ENCODE measurements at regions not wholly inside any gene's neighbourhood (a gene's known extent, or its start where the extent isn't known, plus 50 kb on each side); places are given as distances from the start of the nearest gene placed in this dataset.

GRCh38 chr2:220393711-220394110 lies 766.3 kb downstream of the SLC4A3 start:
- 56 to 67% methylated on average over 2 of the region's 2 CpGs for WGBS, 2 donors
- Histone ChIP-seq H3K27me3 (no peaks in the 10 kb centered on the region), H3K27ac (no peak overlapping the region), H3K9me3 (no peaks in the 10 kb centered on the region), H3K4me1 (no peaks in the 10 kb centered on the region), H3K36me3 (replicated peaks in 1 of 2; ENCODE audit: insufficient read depth in 1 of 2, low read depth in 2 of 2) (no peaks in the 10 kb centered on the region), H3K4me3 (no peak overlapping the region)
- ATAC-seq (no peak), DNase-seq (no peak)
- intact Hi-C loops (cut with DNase I): no loop called here
- TF ChIP-seq CTCF (IDR thresholded peaks at IDR 0.05) (no peak), POLR2A (IDR thresholded peaks at IDR 0.05) (no peak)

GRCh38 chr2:220394433-220394832 lies 767.0 kb downstream of the SLC4A3 start:
- DNase-seq: peak in 2 of 4 donors; percentile 13 to 14
- H3K27me3 ChIP-seq: no peaks in the 10 kb centered on the region
- ATAC-seq: no peak

GRCh38 chr2:220396287-220396686 lies 768.9 kb downstream of the SLC4A3 start:
- Histone ChIP-seq H3K27me3 (no peaks in the 10 kb centered on the region), H3K9me3 (no peaks in the 10 kb centered on the region), H3K36me3 (replicated peaks in 1 of 2; ENCODE audit: insufficient read depth in 1 of 2, low read depth in 2 of 2) (no peaks in the 10 kb centered on the region), H3K27ac (no peak overlapping the region), H3K4me1 (no peaks in the 10 kb centered on the region), H3K4me3 (no peak overlapping the region)
- ATAC-seq (no peak), DNase-seq (no peak)
- WGBS, 2 donors: 65 to 71% methylated on average over 4 of the region's 4 CpGs
- intact Hi-C loops (cut with DNase I): no loop called here
- TF ChIP-seq CTCF (IDR thresholded peaks at IDR 0.05) (no peak), POLR2A (IDR thresholded peaks at IDR 0.05) (no peak)

More at GRCh38 chr2:220394433-220394832, 767.0 kb downstream of the SLC4A3 start:
- intact Hi-C loops (cut with DNase I): no loop called here
- no peak overlapping the region for H3K4me3 ChIP-seq
- no peak for TF ChIP-seq CTCF (IDR thresholded peaks at IDR 0.05)
- no peak for TF ChIP-seq POLR2A (IDR thresholded peaks at IDR 0.05)
- no peaks in the 10 kb centered on the region for H3K36me3 ChIP-seq (replicated peaks in 1 of 2; ENCODE audit: insufficient read depth in 1 of 2, low read depth in 2 of 2)
- no peak overlapping the region for H3K27ac ChIP-seq
- H3K4me1 ChIP-seq: no peaks in the 10 kb centered on the region
- H3K9me3 ChIP-seq: no peaks in the 10 kb centered on the region

GRCh38 chr2:220410296-220410695 lies 782.9 kb downstream of the SLC4A3 start:
- H3K4me1 ChIP-seq: no peaks in the 10 kb centered on the region
- no peak for ATAC-seq
- H3K27ac ChIP-seq: no peak overlapping the region
- DNase-seq: no peak
- no peaks in the 10 kb centered on the region for H3K9me3 ChIP-seq
- no peak for TF ChIP-seq POLR2A (IDR thresholded peaks at IDR 0.05)
- TF ChIP-seq CTCF (IDR thresholded peaks at IDR 0.05): no peak
- WGBS, 2 donors: 30 to 43% methylated on average over 1 of the region's 1 CpG
- H3K4me3 ChIP-seq: no peak overlapping the region
- intact Hi-C loops (cut with DNase I): no loop called here
- no peaks in the 10 kb centered on the region for H3K27me3 ChIP-seq
- H3K36me3 ChIP-seq (replicated peaks in 1 of 2; ENCODE audit: insufficient read depth in 1 of 2, low read depth in 2 of 2): no peaks in the 10 kb centered on the region

GRCh38 chr2:220417503-220417902 lies 790.1 kb downstream of the SLC4A3 start:
- DNase-seq: no peak
- Histone ChIP-seq H3K36me3 (replicated peaks in 1 of 2; ENCODE audit: insufficient read depth in 1 of 2, low read depth in 2 of 2) (no peaks in the 10 kb centered on the region), H3K27ac (no peak overlapping the region), H3K27me3 (no peaks in the 10 kb centered on the region), H3K9me3 (no peaks in the 10 kb centered on the region), H3K4me3 (no peak overlapping the region), H3K4me1 (peaks cover 7% of the 10 kb centered on the region)
- TF ChIP-seq POLR2A (IDR thresholded peaks at IDR 0.05) (no peak), CTCF (IDR thresholded peaks at IDR 0.05) (no peak)
- intact Hi-C loops (cut with DNase I): no loop called here
- ATAC-seq: no peak
- WGBS, 2 donors: 38% methylated on average over 7 of the region's 7 CpGs

All from body of pancreas (tissue), 4 donors.